ENCODE measurements at regions not wholly inside any gene's neighbourhood (a gene's known extent, or its start where the extent isn't known, plus 50 kb on each side); places are given as distances from the start of the nearest gene placed in this dataset.

GRCh38 chr7:92988051-92988450 is 129.7 kb downstream of the SAMD9 start:
- DNase-seq (ENCODE audit: extremely low spot score) = no peak
- ChIA-PET CTCF (interaction anchor here (0.9 to 1.6 kb wide), 3 partner anchors 8 to 367 kb away, joined by 3 to 4 read pairs (median 3); no protein-coding TSS in a partner anchor), POLR2A (no interaction called here)
- TF ChIP-seq CTCF (IDR thresholded peaks at IDR 0.05; ENCODE audit: control extremely low read depth, extremely low read depth, low read depth, missing control alignments) = no peak

- no peak for DNase-seq (ENCODE audit: extremely low spot score)
- no peak for TF ChIP-seq CTCF (IDR thresholded peaks at IDR 0.05; ENCODE audit: control extremely low read depth, extremely low read depth, low read depth, missing control alignments)
- POLR2A ChIA-PET = no interaction called here
- CTCF ChIA-PET = interaction anchor here (0.9 to 1.6 kb wide), 3 partner anchors 8 to 48 kb away, joined by 3 to 5 read pairs (median 4); no protein-coding TSS in a partner anchor
Observed at GRCh38 chr7:92987538-92987937, 130.2 kb downstream of the SAMD9 start.

GRCh38 chr7:92987095-92987494 is 130.7 kb downstream of the SAMD9 start:
- CTCF ChIA-PET = interaction anchor here (0.9 to 1.6 kb wide), 3 partner anchors 9 to 48 kb away, joined by 3 to 5 read pairs (median 4); no protein-coding TSS in a partner anchor
- POLR2A ChIA-PET = no interaction called here
- TF ChIP-seq CTCF (IDR thresholded peaks at IDR 0.05; ENCODE audit: control extremely low read depth, extremely low read depth, low read depth, missing control alignments) = no peak
- DNase-seq (ENCODE audit: extremely low spot score) = no peak

- TF ChIP-seq CTCF (IDR thresholded peaks at IDR 0.05; ENCODE audit: control extremely low read depth, extremely low read depth, low read depth, missing control alignments) = no peak
- CTCF ChIA-PET = interaction anchor here (1.0 kb wide), 1 partner anchor 75 kb away, joined by 3 read pairs; no protein-coding TSS in a partner anchor
- no peak for DNase-seq (ENCODE audit: extremely low spot score)
- POLR2A ChIA-PET = no interaction called here
Observed at GRCh38 chr7:92982928-92983327, 134.9 kb downstream of the SAMD9 start.

- no peak for DNase-seq (ENCODE audit: extremely low spot score)
- ChIA-PET POLR2A (no interaction called here), CTCF (interaction anchor here (1.3 kb wide), 1 partner anchor 10 kb away, joined by 3 read pairs; no protein-coding TSS in a partner anchor)
- no peak for TF ChIP-seq CTCF (IDR thresholded peaks at IDR 0.05; ENCODE audit: control extremely low read depth, extremely low read depth, low read depth, missing control alignments)
Observed at GRCh38 chr7:92976931-92977330, 140.6 kb upstream of the CDK6 start.

GRCh38 chr7:92973974-92974373 is 137.6 kb upstream of the CDK6 start:
- POLR2A ChIA-PET = no interaction called here
- no peak for DNase-seq (ENCODE audit: extremely low spot score)
- TF ChIP-seq CTCF (IDR thresholded peaks at IDR 0.05; ENCODE audit: control extremely low read depth, extremely low read depth, low read depth, missing control alignments) = no peak
- CTCF ChIA-PET = interaction anchor here (1.8 kb wide), 1 partner anchor 353 kb away, joined by 5 read pairs; no protein-coding TSS in a partner anchor
